H1 (cell line): ENCODE measurements at regions not wholly inside any gene's neighbourhood (a gene's known extent, or its start where the extent isn't known, plus 50 kb on each side); places are given as distances from the start of the nearest gene placed in this dataset.

Source experiments
- CHD7 ChIP-seq: fragments of 300-600 bp; sonication (generic); IDR thresholded peaks from 2 replicates; pipeline ENCODE4 v1.7.1; 2012; ENCODE audit warnings: low read length, moderate library complexity, mild to moderate bottlenecking, inconsistent platforms; ENCODE audit not compliant: insufficient replicate concordance
- CTCF ChIP-seq, 3 experiments: IDR thresholded peaks; 1 replicate in 2 of 3; 2 replicates in 1 of 3; pipeline versions ENCODE4 v1.5.1 to v1.6.1; 2011; ENCODE audit warnings: low read length in 3 of 3, mild to moderate bottlenecking in 3 of 3, inconsistent platforms in 2 of 3, low read depth in 1 of 3, moderate library complexity in 1 of 3; ENCODE audit not compliant: insufficient read depth in 1 of 3; ENCODE audit errors: control extremely low read depth in 1 of 3
- MAFK ChIP-seq: IDR thresholded peaks from 2 replicates; pipeline ENCODE4 v1.6.1; 2012; ENCODE audit warnings: low read depth, mild to moderate bottlenecking, improper control_type of control experiment, low read length
- POLR2A ChIP-seq, 2 experiments: IDR thresholded peaks; 1 replicate in 1 of 2; 2 replicates in 1 of 2; pipeline ENCODE4 v1.6.1; 2011; ENCODE audit warnings: low read depth in 2 of 2, low read length in 2 of 2, mild to moderate bottlenecking in 2 of 2; ENCODE audit errors: control extremely low read depth in 1 of 2
- RAD21 ChIP-seq, 2 experiments: IDR thresholded peaks in 1 of 2; conservative IDR thresholded peaks in 1 of 2; 2 replicates each; pipeline ENCODE4 v1.6.1; 2011; ENCODE audit warnings: low read depth in 2 of 2, low read length in 2 of 2, improper control_type of control experiment in 1 of 2, inconsistent platforms in 1 of 2, mild to moderate bottlenecking in 1 of 2, moderate library complexity in 1 of 2
- YY1 ChIP-seq: IDR thresholded peaks from 2 replicates; pipeline ENCODE4 v1.6.1; 2011; ENCODE audit warnings: low read depth, mild to moderate bottlenecking, low read length

- TF ChIP-seq YY1 = no peak
- TF ChIP-seq CHD7 = no peak
- no peak for TF ChIP-seq MAFK
- TF ChIP-seq CTCF (IDR thresholded peaks at IDR 0.05; ENCODE audit: control extremely low read depth in 1 of 3, insufficient read depth in 1 of 3, low read depth in 1 of 3, low read length in 3 of 3) = no peak
- no peak for TF ChIP-seq RAD21 (IDR thresholded peaks at IDR 0.05 in 1 of 2, conservative IDR thresholded peaks at IDR 0.05 in 1 of 2; ENCODE audit: low read depth in 2 of 2, low read length in 2 of 2)
- no peak for TF ChIP-seq POLR2A (IDR thresholded peaks at IDR 0.05; ENCODE audit: control extremely low read depth in 1 of 2, low read depth in 2 of 2, low read length in 2 of 2)
Measured at GRCh38 chr3:168262887-168263286, 167.2 kb upstream of the GOLIM4 start.
